ENCODE measurements at regions not wholly inside any gene's neighbourhood (a gene's known extent, or its start where the extent isn't known, plus 50 kb on each side); places are given as distances from the start of the nearest gene placed in this dataset.

- TF ChIP-seq CTCF (conservative IDR thresholded peaks at IDR 0.05; ENCODE audit: low read length): no peak
- no peak for DNase-seq (ENCODE audit: low read depth)
- no peak overlapping the region for H3K4me3 ChIP-seq (ENCODE audit: low read length)
Observed at GRCh38 chr6:165823609-165824326, 160.7 kb upstream of the PDE10A start.

- H3K4me3 ChIP-seq (ENCODE audit: low read length): no peak overlapping the region
- DNase-seq (ENCODE audit: low read depth): no peak
- no peak for TF ChIP-seq CTCF (conservative IDR thresholded peaks at IDR 0.05; ENCODE audit: low read length)
Observed at GRCh38 chr6:165822501-165822900, 159.5 kb upstream of the PDE10A start.

- no peak overlapping the region for H3K4me3 ChIP-seq (ENCODE audit: low read length)
- no peak for TF ChIP-seq CTCF (conservative IDR thresholded peaks at IDR 0.05; ENCODE audit: low read length)
- no peak for DNase-seq (ENCODE audit: low read depth)
Observed at GRCh38 chr6:165821754-165822153, 158.7 kb upstream of the PDE10A start.

GRCh38 chr6:165820934-165821333, 157.9 kb upstream of the PDE10A start:
- DNase-seq (ENCODE audit: low read depth): no peak
- no peak overlapping the region for H3K4me3 ChIP-seq (ENCODE audit: low read length)
- TF ChIP-seq CTCF (conservative IDR thresholded peaks at IDR 0.05; ENCODE audit: low read length): no peak

GRCh38 chr6:165820407-165820806, 157.4 kb upstream of the PDE10A start:
- no peak for TF ChIP-seq CTCF (conservative IDR thresholded peaks at IDR 0.05; ENCODE audit: low read length)
- H3K4me3 ChIP-seq (ENCODE audit: low read length): no peak overlapping the region
- DNase-seq (ENCODE audit: low read depth): no peak

- no peak for TF ChIP-seq CTCF (conservative IDR thresholded peaks at IDR 0.05; ENCODE audit: low read length)
- no peak for DNase-seq (ENCODE audit: low read depth)
- H3K4me3 ChIP-seq (ENCODE audit: low read length): no peak overlapping the region
Observed at GRCh38 chr6:165819394-165819793, 156.4 kb upstream of the PDE10A start.

GRCh38 chr6:165818200-165818599, 155.2 kb upstream of the PDE10A start:
- no peak for DNase-seq (ENCODE audit: low read depth)
- TF ChIP-seq CTCF (conservative IDR thresholded peaks at IDR 0.05; ENCODE audit: low read length): no peak
- no peak overlapping the region for H3K4me3 ChIP-seq (ENCODE audit: low read length)

All from AG10803 (cell line).